Muscle of leg (tissue), 3 donors: ENCODE measurements at regions not wholly inside any gene's neighbourhood (a gene's known extent, or its start where the extent isn't known, plus 50 kb on each side); places are given as distances from the start of the nearest gene placed in this dataset.
A peak's percentile ranks its signal among the peaks of the same experiment; 100 is the strongest.
"Not testable (repeated sequence)": the region's sequence is repeated elsewhere in the genome, so short reads cannot be mapped to it uniquely, and the experiment has no call there.

Source experiments
- DNase-seq: peaks from one replicate; pipeline ENCODE4 v3.0.0; 2013
- H3K27ac ChIP-seq: one replicate; pipeline ENCODE4 v1.5.1; 2013; ENCODE audit warnings: mild to moderate bottlenecking, low read length, control low read depth
- H3K27me3 ChIP-seq: one replicate; pipeline ENCODE4 v1.6.1; 2013; ENCODE audit warnings: low read length; ENCODE audit not compliant: control insufficient read depth, insufficient read depth
- H3K36me3 ChIP-seq: one replicate; pipeline ENCODE4 v1.6.1; 2013; ENCODE audit warnings: low read length; ENCODE audit not compliant: control insufficient read depth, insufficient read depth
- H3K4me1 ChIP-seq: one replicate; pipeline ENCODE4 v1.6.1; 2013; ENCODE audit warnings: low read length; ENCODE audit not compliant: control insufficient read depth, insufficient read depth
- H3K4me3 ChIP-seq: one replicate; pipeline ENCODE4 v1.5.1; 2013; ENCODE audit warnings: low read length, control low read depth
- H3K9me3 ChIP-seq: replicated peaks from 2 replicates; pipeline ENCODE4 v1.6.1; 2013; ENCODE audit warnings: low read depth, low read length; ENCODE audit not compliant: control insufficient read depth
- whole genome bisulfite sequencing: methylation state at CpG from one replicate; pipeline ENCODE4 v1.1.5; 2013; ENCODE audit warnings: missing lambda C conversion rate; ENCODE audit not compliant: insufficient coverage; 5-methylcytosine and 5-hydroxymethylcytosine counted together

DNA sequence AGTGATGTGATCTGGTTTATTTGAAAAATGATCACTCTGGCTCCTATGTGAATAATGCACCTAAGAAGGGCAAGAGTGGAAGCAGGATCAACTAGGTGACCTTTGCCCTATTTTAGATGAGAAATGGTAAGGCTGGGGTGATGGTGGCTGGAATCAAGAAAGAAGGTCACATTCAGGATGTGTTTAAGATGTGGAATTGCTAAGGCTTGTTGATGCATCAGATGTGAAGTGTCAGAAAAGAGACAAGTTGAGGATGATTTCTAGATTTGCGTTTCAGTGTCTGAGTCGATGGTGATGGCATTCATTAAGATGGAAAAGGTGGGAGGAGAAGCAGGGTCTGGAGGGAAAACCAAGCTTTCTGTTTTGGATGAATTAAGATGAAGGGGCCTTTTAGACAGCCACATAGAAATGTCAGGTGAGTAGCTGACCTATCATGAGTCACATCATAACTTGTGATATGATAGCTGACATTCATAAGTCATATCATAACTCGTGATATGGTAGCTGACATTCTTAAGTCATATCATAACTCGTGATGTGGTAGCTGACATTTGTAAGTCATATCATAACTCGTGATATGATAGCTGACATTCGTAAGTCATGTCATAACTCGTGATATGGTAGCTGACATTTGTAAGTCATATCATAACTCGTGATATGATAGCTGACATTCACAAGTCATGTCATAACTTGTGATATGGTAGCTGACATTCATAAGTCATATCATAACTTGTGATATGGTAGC lies 101.2 kb upstream of the SEC11C start:
- Histone ChIP-seq H3K9me3 (no peaks in the 10 kb centered on the region), H3K27ac (no peak overlapping the region), H3K27me3 (peaks cover 2% of the 10 kb centered on the region), H3K4me1 (peaks cover 6% of the 10 kb centered on the region), H3K36me3 (no peaks in the 10 kb centered on the region), H3K4me3 (no peak overlapping the region)
- no peak for DNase-seq
- 90% methylated on average over 3 of the region's 8 CpGs for whole genome bisulfite sequencing

DNA sequence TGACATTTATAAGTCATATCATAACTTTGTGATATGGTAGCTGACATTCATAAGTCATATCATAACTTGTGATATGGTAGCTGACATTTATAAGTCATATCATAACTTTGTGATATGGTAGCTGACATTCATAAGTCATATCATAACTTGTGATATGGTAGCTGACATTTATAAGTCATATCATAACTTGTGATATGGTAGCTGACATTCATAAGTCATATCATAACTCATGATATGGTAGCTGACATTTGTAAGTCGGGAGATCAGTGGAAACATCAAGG lies 100.7 kb upstream of the SEC11C start:
- H3K4me3 ChIP-seq, H3K36me3 ChIP-seq, H3K27ac ChIP-seq, H3K9me3 ChIP-seq, H3K4me1 ChIP-seq, H3K27me3 ChIP-seq, DNase-seq: not testable (repeated sequence)
- WGBS, result 80% methylated on average over 1 of the region's 1 CpG

DNA sequence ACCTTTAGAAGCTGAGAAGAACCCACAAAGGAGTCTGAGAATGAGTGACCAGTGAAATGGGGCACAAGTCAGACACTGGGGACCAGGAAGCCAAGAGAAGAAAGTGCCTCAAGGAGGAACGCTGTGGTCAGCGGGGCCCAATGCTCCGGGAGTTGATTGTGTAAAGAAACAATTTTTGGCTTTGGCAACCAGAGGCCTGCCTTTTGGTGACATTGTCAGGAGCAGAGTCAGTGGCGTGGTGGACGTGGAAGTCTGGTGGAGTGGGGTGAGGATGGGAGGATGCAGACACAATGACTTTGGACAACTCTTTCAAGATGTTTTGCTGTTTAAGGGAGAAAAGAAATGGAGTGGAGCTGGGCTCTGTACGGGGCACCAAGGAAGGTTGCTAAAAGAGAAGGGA lies 100.2 kb upstream of the SEC11C start:
- Histone ChIP-seq H3K27me3 (no peaks in the 10 kb centered on the region), H3K36me3 (no peaks in the 10 kb centered on the region), H3K9me3 (no peaks in the 10 kb centered on the region), H3K4me3 (no peak overlapping the region), H3K27ac (no peak overlapping the region), H3K4me1 (peaks cover 6% of the 10 kb centered on the region)
- DNase-seq, result no peak
- WGBS, result 97% methylated on average over 6 of the region's 6 CpGs

DNA sequence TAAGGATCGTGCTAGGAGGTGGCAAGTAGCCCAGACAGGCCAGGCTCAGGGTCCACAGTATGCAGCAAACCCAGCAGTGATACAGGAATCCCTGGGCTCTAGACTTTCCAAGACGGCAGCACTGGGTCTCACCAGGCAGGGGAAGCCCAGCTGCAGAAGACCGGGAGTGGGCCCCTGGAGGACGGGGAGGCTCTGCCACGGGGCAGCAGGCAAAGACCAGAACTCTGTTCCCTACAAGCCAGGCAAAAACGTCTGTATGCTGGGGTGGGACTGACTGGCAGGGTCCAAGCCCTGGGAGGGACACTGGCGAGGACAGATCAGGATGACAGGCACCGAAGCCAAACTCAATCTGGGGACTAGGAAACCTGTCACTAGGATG lies 98.9 kb upstream of the SEC11C start:
- DNase-seq, result no peak
- H3K27me3 ChIP-seq, result no peaks in the 10 kb centered on the region
- no peak overlapping the region for H3K27ac ChIP-seq
- 84% methylated on average over 8 of the region's 8 CpGs for WGBS
- H3K4me1 ChIP-seq, result peaks cover 6% of the 10 kb centered on the region
- H3K4me3 ChIP-seq, result no peak overlapping the region
- H3K9me3 ChIP-seq, result no peaks in the 10 kb centered on the region
- H3K36me3 ChIP-seq, result no peaks in the 10 kb centered on the region

DNA sequence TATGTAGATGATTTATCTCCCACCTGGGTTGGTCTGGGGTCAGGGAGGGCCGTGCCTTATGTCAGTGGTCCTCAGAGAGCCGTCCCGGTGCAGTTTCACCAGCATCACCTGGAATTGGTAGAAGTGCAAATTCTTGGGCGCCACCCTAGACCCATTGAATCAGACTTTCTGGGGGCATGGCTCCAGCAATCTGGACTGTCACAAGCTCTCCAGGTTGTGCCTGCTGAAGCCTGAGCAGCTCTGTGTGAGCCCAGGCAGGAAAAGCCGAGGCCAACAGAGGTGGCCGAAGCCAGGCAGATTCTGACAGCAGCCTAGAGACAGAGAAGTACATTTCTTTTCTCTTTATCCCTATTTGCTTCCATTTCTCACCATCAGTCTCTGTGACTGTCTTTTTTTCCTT lies 98.4 kb upstream of the SEC11C start:
- Histone ChIP-seq H3K36me3 (no peaks in the 10 kb centered on the region), H3K4me3 (no peak overlapping the region), H3K4me1 (peaks cover 6% of the 10 kb centered on the region), H3K27me3 (no peaks in the 10 kb centered on the region), H3K9me3 (no peaks in the 10 kb centered on the region), H3K27ac (no peak overlapping the region)
- DNase-seq, result no peak
- 55% methylated on average over 5 of the region's 6 CpGs for WGBS

DNA sequence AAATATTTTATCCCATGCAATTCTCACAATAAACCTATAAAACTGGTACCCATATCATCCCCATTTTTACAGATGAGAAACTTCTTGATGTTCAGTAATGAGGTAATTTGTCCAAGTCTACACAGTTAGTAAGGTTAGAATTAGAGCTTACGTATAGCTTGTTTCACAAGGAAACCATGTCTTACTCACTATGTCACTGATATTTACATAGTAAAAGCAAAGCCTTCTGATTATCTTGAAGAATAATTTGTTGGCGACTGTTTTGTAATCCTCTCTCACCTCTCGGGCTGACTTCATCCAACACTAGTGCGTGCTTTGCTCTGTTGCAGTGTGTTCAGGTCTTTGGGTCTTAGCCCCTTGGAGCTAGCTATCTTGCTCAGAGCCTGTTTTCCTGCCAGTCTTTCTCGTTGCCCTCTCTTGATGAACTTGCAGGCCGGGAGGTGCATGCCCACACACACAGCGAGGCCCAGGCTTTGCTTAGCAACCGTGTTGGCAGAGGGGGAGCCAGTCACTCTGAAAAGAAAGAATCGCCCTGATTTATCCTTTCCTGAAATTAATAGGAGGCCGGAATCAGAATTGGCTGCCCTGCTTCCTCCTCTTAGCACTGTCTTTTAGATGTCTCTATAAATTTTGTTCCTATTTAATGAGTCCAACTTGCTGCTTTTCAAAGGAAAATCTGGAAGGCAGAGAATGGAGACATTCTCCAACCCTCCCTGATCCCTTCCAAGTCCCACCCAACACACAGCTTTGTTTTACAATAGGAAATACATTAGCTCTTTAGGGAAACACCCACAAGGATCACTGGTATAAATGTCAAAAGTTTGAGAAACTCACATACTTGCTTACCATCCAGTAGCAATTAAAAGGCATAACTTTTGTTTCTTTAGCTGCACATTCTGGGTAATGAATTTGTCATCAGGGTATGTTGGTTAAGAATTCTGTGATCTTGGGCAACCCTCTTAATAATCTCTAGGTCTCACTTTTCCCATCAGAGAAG lies 97.6 kb upstream of the SEC11C start:
- Histone ChIP-seq H3K4me3 (no peak overlapping the region), H3K9me3 (no peaks in the 10 kb centered on the region), H3K27ac (no peak overlapping the region), H3K27me3 (no peaks in the 10 kb centered on the region), H3K36me3 (no peaks in the 10 kb centered on the region), H3K4me1 (peaks cover 6% of the 10 kb centered on the region)
- DNase-seq, result peak; percentile 92
- WGBS, result 25% methylated on average over 5 of the region's 10 CpGs

DNA sequence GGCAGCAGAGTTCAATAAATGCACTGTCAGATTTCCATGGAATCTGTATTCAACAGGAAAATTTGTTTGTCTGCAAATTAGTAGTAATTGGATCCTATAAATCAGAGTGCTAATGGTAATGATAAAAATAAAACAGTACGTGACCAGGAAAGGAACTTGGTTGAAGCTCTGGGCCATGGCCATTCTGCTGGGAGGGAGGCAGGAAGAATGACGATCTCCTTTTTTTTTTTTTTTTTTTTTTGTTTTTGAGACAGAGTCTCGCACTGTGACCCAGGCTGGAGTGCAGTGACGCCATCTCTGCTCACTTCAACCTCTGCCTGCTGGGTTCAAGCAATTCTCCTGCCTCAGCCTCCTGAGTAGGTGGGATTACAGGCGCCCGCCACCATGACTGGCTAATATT lies 94.8 kb upstream of the SEC11C start:
- WGBS, result no CpG with 5 or more reads among the region's 6 CpGs
- Histone ChIP-seq H3K27ac (no peak overlapping the region), H3K9me3 (no peaks in the 10 kb centered on the region), H3K4me3 (no peak overlapping the region), H3K4me1 (peaks cover 17% of the 10 kb centered on the region), H3K36me3 (no peaks in the 10 kb centered on the region), H3K27me3 (no peaks in the 10 kb centered on the region)
- DNase-seq, result no peak

DNA sequence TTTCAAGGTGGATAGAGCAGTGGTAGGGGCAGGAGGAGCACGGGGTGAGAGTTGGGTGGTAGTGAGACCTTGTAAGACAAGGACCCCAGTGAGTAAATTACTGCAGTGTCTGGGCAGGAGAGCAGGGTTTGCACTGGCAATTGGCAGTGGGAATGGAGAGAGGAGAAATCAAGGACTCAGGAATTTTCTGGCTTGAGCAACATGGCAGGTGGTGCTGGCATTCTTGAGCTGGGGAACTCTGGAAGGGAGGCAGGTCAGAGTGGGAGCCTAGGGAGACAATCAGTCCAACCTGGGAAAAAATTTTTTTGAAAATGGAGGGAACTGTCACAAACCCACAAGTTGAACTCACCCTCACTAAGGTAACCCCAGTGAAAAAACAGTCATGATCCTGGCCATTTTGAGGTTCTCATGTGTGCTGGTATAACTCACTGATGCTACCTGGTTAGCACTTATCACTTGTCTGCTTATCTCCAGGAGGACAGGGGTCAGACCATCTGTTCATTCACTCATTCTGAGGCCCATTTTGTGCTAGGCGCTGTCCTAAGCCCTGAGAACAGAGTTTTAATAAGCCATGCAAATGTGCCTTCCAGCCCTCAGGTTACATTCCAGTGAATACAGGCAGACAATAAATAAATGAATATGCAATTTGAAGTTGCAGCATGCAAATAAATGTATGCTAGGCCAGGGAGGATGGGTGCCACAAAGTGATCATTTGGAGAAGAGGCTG lies 92.2 kb upstream of the SEC11C start:
- Histone ChIP-seq H3K27ac (no peak overlapping the region), H3K27me3 (no peaks in the 10 kb centered on the region), H3K9me3 (no peaks in the 10 kb centered on the region), H3K4me1 (peaks cover 28% of the 10 kb centered on the region), H3K36me3 (no peaks in the 10 kb centered on the region), H3K4me3 (no peak overlapping the region)
- whole genome bisulfite sequencing, result 83% methylated on average over 2 of the region's 2 CpGs
- no peak for DNase-seq

DNA sequence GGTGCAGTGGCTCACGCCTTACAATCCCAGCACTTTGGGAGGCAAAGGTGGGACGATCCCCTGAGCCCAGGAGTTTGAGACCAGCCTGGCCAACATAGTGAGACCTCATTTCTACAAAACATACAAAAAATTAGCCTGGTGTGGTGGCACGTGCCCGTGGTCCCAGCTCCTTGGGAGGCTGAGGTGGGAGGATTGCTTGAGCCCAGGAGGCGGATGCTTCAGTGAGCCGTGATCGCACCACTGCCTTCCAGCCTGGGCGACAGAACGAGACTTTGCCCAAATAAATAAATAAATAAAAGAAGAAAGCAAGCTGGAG lies 91.7 kb upstream of the SEC11C start:
- no peak for DNase-seq
- no peaks in the 10 kb centered on the region for H3K9me3 ChIP-seq
- H3K36me3 ChIP-seq, result no peaks in the 10 kb centered on the region
- H3K27ac ChIP-seq, result no peak overlapping the region
- H3K4me1 ChIP-seq, result peaks cover 28% of the 10 kb centered on the region
- no peak overlapping the region for H3K4me3 ChIP-seq
- no CpG with 5 or more reads among the region's 9 CpGs for WGBS
- H3K27me3 ChIP-seq, result no peaks in the 10 kb centered on the region

DNA sequence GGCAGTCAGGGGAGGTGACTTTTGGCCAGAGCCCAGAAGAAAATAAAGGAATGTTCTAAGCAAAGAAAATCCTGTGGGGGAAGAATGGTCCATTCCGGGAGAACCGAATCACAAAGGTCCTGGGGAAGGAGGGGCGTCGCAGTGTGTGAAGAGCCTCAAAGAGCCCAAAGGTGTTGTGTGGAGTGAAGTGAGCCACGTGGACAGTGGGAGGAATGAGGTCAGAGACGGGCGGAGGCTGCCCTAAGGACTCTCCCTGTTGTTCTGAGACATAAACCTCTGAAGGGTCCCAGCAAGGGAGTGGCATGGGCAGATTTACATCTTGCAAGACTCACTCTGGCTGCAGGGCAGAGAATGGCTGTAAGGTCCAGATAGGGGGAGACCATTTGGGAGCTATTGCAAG lies 91.3 kb upstream of the SEC11C start:
- peaks cover 28% of the 10 kb centered on the region for H3K4me1 ChIP-seq
- H3K27me3 ChIP-seq, result no peaks in the 10 kb centered on the region
- no peaks in the 10 kb centered on the region for H3K36me3 ChIP-seq
- H3K27ac ChIP-seq, result no peak overlapping the region
- 63% methylated on average over 7 of the region's 7 CpGs for WGBS
- no peaks in the 10 kb centered on the region for H3K9me3 ChIP-seq
- DNase-seq, result no peak
- H3K4me3 ChIP-seq, result no peak overlapping the region
